Adrenal gland (tissue), 9 donors: ENCODE measurements at regions not wholly inside any gene's neighbourhood (a gene's known extent, or its start where the extent isn't known, plus 50 kb on each side); places are given as distances from the start of the nearest gene placed in this dataset.

Source experiments
- DNase-seq, 7 donors: peaks; one replicate each; pipeline ENCODE4 v3.0.0-alpha.2; 2019 to 2020
- H3K27ac ChIP-seq, 5 donors: fragments of 200-600 bp; sonication (generic) in 4 of 5; 1 replicate in 3 of 5; 2 replicates in 2 of 5; pipeline versions ENCODE4 v1.5.1 to v1.8.0; 2016 to 2020; ENCODE audit warnings: mild to moderate bottlenecking in 1 of 5
- H3K27me3 ChIP-seq: fragments of 200-600 bp; 2 replicates; pipeline ENCODE4 v1.8.0; 2021
- H3K36me3 ChIP-seq, 2 donors: fragments of 200-600 bp; replicated peaks in 1 of 2; 1 replicate in 1 of 2; 2 replicates in 1 of 2; pipeline versions ENCODE4 v1.5.1 to v1.8.0; 2018 to 2022
- H3K4me1 ChIP-seq, 2 donors: fragments of 200-600 bp; replicated peaks in 1 of 2; 1 replicate in 1 of 2; 2 replicates in 1 of 2; pipeline versions ENCODE4 v1.5.1 to v1.8.0; 2018 to 2021
- H3K4me3 ChIP-seq, 4 donors: fragments of 200-600 bp; sonication (generic) in 3 of 4; one replicate each; pipeline ENCODE4 v1.5.1; 2016 to 2018
- H3K9me3 ChIP-seq, 3 donors: fragments of 200-600 bp; sonication (generic) in 1 of 3; replicated peaks in 1 of 3; 1 replicate in 2 of 3; 2 replicates in 1 of 3; pipeline versions ENCODE4 v1.5.1 to v1.8.0; 2016 to 2021
- CTCF ChIP-seq, 6 experiments: fragments of 450-650 bp in 4 of 6; fragments of 200-600 bp in 2 of 6; sonication (generic) in 1 of 6; IDR thresholded peaks; 1 replicate in 5 of 6; 2 replicates in 1 of 6; pipeline versions ENCODE4 v1.5.1 to v1.8.0; 2016 to 2021; ENCODE audit warnings: antibody characterized with exemption in 6 of 6, mild to moderate bottlenecking in 2 of 6, moderate library complexity in 1 of 6
- POLR2A ChIP-seq, 2 donors: fragments of 450-650 bp; IDR thresholded peaks; one replicate each; pipeline ENCODE4 v1.6.1; 2017; ENCODE audit warnings: antibody characterized with exemption in 2 of 2, mild to moderate bottlenecking in 2 of 2, moderate library complexity in 1 of 2
- WGBS, 4 donors: extraction: QIAGEN DNeasy Blood & Tissue Kit in 2 of 4; methylation state at CpG; one replicate each; pipeline versions ENCODE4 v1.1.5 to v1.1.7; 2013 to 2017; 5-methylcytosine and 5-hydroxymethylcytosine counted together
- intact Hi-C, 2 donors: fragments of 100-400 bp; cut with DNase I; formaldehyde crosslinking; loops; one replicate each; pipeline versions ENCODE4 v1.14.1 to v1.15.0; 2022 to 2023
- donor health status: healthy with polysubstance abuse.
- donor health status: Bipolar disorder and iron deficiency.
- donor health status: DM: yes; HTN: yes; CAD: no.
- donor health status: DM: no; HTN: no; CAD: no.
- donor health status: DM: no; HTN: no; CAD: no.

DNA sequence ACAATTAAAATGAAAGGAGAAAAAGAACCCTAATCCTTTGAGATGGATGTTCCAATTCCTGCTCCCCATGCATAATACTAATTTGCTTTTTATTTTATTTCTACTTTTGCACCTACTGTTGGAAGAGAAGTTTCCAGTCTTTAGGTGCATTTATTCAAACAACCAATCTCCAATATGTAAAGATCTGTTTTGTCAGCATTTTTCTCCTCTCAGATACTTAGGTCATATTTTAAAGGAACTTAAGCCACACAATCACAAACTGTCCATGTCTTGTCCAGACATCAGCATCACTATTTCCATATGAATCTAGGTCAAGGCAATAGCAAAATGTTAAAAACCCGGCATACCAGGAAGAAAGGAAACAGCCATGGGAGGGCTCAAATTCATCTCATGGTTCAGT, 1023.2 kb downstream of the BCL11A start:
- Histone ChIP-seq H3K4me1 (no peaks in the 10 kb centered on the region), H3K36me3 (no peaks in the 10 kb centered on the region), H3K27me3 (no peaks in the 10 kb centered on the region), H3K4me3 (no peak overlapping the region), H3K9me3 (no peaks in the 10 kb centered on the region), H3K27ac (no peak overlapping the region)
- no peak for TF ChIP-seq CTCF (IDR thresholded peaks at IDR 0.05)
- no peak for TF ChIP-seq POLR2A (IDR thresholded peaks at IDR 0.05)
- intact Hi-C loops: no loop called here
- 19 to 57% (median 31%) methylated on average over 1 of the region's 1 CpG for WGBS, 4 donors
- no peak for DNase-seq

DNA sequence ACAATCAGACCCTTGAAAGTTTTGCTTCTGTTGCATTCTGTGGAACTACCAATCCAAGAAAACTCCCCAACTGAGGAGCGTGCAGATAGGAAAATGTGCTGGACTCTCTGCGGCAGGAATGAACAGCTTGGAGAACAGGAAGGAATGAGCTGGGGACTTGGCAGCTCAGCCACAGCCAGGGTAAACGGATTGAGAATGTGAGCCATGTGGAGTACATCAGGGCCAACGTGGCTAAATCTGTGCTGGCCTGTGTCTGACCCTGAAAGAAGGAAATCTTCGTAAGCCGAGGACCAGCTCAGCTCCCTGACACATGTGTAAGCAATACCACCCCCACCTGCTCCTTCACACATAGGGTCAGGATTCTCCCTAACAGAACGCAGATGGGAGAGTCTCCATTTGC, 1023.7 kb downstream of the BCL11A start:
- WGBS, 4 donors: 49 to 74% (median 67%) methylated on average over 7 of the region's 7 CpGs

DNA sequence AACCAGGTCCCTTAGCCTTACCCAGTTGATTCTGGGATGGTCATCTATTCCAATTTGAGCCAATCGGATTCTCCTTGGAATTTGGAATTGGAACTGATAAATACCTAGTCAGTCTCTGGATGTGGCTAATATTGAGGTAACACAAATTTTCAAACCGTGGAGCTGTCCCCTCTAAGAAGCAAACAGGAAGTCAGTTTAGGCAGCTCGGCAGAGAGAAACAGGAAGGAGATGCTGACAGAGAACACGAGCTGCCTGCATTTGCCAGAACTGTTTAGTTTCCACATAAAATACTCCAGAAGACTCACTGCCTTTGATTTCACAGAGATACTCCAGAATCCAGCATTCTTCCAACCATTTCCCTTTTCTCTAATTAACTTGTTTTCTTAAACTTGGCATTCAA, 1024.9 kb downstream of the BCL11A start:
- WGBS, 4 donors: 61 to 75% (median 68%) methylated on average over 4 of the region's 4 CpGs

More for the DNA sequence above, 1023.7 kb downstream of the BCL11A start:
- Histone ChIP-seq H3K27ac (no peak overlapping the region), H3K27me3 (no peaks in the 10 kb centered on the region), H3K9me3 (no peaks in the 10 kb centered on the region), H3K36me3 (no peaks in the 10 kb centered on the region), H3K4me3 (no peak overlapping the region), H3K4me1 (no peaks in the 10 kb centered on the region)
- TF ChIP-seq CTCF (IDR thresholded peaks at IDR 0.05) (no peak), POLR2A (IDR thresholded peaks at IDR 0.05) (no peak)
- intact Hi-C loops: no loop called here
- DNase-seq: no peak

DNA sequence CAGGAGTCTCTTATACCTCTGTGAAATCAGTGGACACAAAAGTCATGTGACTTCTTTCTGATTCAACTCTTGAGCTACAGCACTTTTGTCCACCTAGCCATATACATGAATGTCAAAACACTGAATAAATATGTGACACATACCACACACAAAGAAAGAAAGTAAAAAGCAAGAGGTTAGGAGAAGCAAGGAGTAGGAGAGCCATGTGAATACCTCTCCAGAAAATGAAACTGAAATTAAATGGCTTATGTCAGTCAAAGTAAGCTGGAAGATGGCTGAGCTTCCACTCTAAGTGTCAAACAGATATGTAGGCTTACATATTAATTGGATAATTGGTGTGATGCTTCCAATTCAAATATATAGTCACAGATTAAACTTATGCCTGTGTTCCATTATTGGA, 1050.5 kb downstream of the BCL11A start:
- Histone ChIP-seq H3K9me3 (no peaks in the 10 kb centered on the region), H3K4me1 (no peaks in the 10 kb centered on the region), H3K36me3 (no peaks in the 10 kb centered on the region), H3K4me3 (no peak overlapping the region), H3K27me3 (no peaks in the 10 kb centered on the region), H3K27ac (no peak overlapping the region)
- intact Hi-C loops: no loop called here
- DNase-seq: no peak
- TF ChIP-seq POLR2A (IDR thresholded peaks at IDR 0.05) (no peak), CTCF (IDR thresholded peaks at IDR 0.05) (no peak)

More for the DNA sequence above, 1024.9 kb downstream of the BCL11A start:
- intact Hi-C loops: no loop called here
- Histone ChIP-seq H3K4me1 (no peaks in the 10 kb centered on the region), H3K27me3 (no peaks in the 10 kb centered on the region), H3K27ac (no peak overlapping the region), H3K36me3 (no peaks in the 10 kb centered on the region), H3K4me3 (no peak overlapping the region), H3K9me3 (no peaks in the 10 kb centered on the region)
- no peak for DNase-seq
- TF ChIP-seq POLR2A (IDR thresholded peaks at IDR 0.05) (no peak), CTCF (IDR thresholded peaks at IDR 0.05) (no peak)
